HepG2 (cell line): ENCODE measurements at regions not wholly inside any gene's neighbourhood (a gene's known extent, or its start where the extent isn't known, plus 50 kb on each side); places are given as distances from the start of the nearest gene placed in this dataset.

Experiments used
- ATM ChIP-seq: fragments of 450-650 bp; IDR thresholded peaks from 2 replicates; pipeline ENCODE4 v1.7.1; 2017; ENCODE audit warnings: mild to moderate bottlenecking, borderline replicate concordance
- FOXP4 ChIP-seq: sonication (generic); formaldehyde crosslinking; IDR thresholded peaks from 2 replicates; pipeline ENCODE4 v1.4.0; 2020; ENCODE audit warnings: missing genetic modification reagents
- HNF4G ChIP-seq, 2 experiments: sonication (generic) in 1 of 2; formaldehyde crosslinking in 1 of 2; IDR thresholded peaks; 2 replicates each; pipeline versions ENCODE4 v1.4.0 to v1.6.1; 2011 to 2020; ENCODE audit warnings: borderline replicate concordance in 2 of 2, low read depth in 2 of 2, mild to moderate bottlenecking in 2 of 2, low read length in 1 of 2, missing genetic modification reagents in 1 of 2, moderate library complexity in 1 of 2
- LCORL ChIP-seq, 2 experiments: fragments of 450-650 bp in 1 of 2; sonication (generic) in 1 of 2; formaldehyde crosslinking in 1 of 2; IDR thresholded peaks; 2 replicates each; pipeline versions ENCODE4 v1.5.0 to v1.6.1; 2017 to 2020; ENCODE audit warnings: antibody characterized with exemption in 1 of 2, missing genetic modification reagents in 1 of 2
- PHB2 ChIP-seq: fragments of 450-650 bp; IDR thresholded peaks from 2 replicates; pipeline ENCODE4 v1.6.1; 2018; ENCODE audit not compliant: partially characterized antibody
- SOX13 ChIP-seq, 3 experiments: fragments of 450-650 bp in 1 of 3; sonication (generic) in 1 of 3; formaldehyde crosslinking in 1 of 3; IDR thresholded peaks in 2 of 3; conservative IDR thresholded peaks in 1 of 3; 2 replicates each; pipeline versions ENCODE4 v1.5.0 to v1.6.1; 2016 to 2020; ENCODE audit warnings: antibody characterized with exemption in 1 of 3, mild to moderate bottlenecking in 1 of 3, missing compliant biosample characterization in 1 of 3, missing genetic modification reagents in 1 of 3, moderate library complexity in 1 of 3
- SOX6 ChIP-seq, 2 experiments: fragments of 450-650 bp in 1 of 2; sonication (generic) in 1 of 2; formaldehyde crosslinking in 1 of 2; IDR thresholded peaks; 2 replicates each; pipeline versions ENCODE4 v1.4.0 to v1.6.1; 2017 to 2020; ENCODE audit warnings: antibody characterized with exemption in 1 of 2, mild to moderate bottlenecking in 1 of 2, missing genetic modification reagents in 1 of 2
- TAF15 ChIP-seq: fragments of 200-400 bp; formaldehyde crosslinking; IDR thresholded peaks from one replicate; pipeline ENCODE4 v1.6.1; 2018; ENCODE audit warnings: mild to moderate bottlenecking, low read depth, low read length; ENCODE audit not compliant: poor library complexity, severe bottlenecking
- ZNF280B ChIP-seq: sonication (generic); formaldehyde crosslinking; IDR thresholded peaks from 2 replicates; pipeline ENCODE4 v1.5.0; 2020; ENCODE audit warnings: missing genetic modification reagents, mild to moderate bottlenecking, borderline replicate concordance
- ZNF567 ChIP-seq: sonication (generic); formaldehyde crosslinking; IDR thresholded peaks from 2 replicates; pipeline ENCODE4 v1.8.1; 2023; ENCODE audit warnings: mild to moderate bottlenecking, missing genetic modification reagents, borderline replicate concordance
- ZNF709 ChIP-seq: sonication (generic); formaldehyde crosslinking; IDR thresholded peaks from 2 replicates; pipeline ENCODE4 v1.5.0; 2020; ENCODE audit warnings: mild to moderate bottlenecking, missing genetic modification reagents
- TF ChIP-seq, protein P1 (sequence below): sonication (generic); formaldehyde crosslinking; IDR thresholded peaks from 2 replicates; pipeline ENCODE4; 2020; ENCODE audit warnings: missing genetic modification reagents, mild to moderate bottlenecking, borderline replicate concordance
- TF ChIP-seq, protein P2 (sequence below): sonication (generic); formaldehyde crosslinking; IDR thresholded peaks from 2 replicates; pipeline ENCODE4 v1.4.0; 2020; ENCODE audit warnings: low read depth, mild to moderate bottlenecking, missing genetic modification reagents
- TF ChIP-seq, protein P3 (sequence below): sonication (generic); formaldehyde crosslinking; conservative IDR thresholded peaks from 2 replicates; pipeline ENCODE4 v1.4.0; 2020; ENCODE audit warnings: missing genetic modification reagents
- TF ChIP-seq, protein P4 (sequence below): sonication (generic); formaldehyde crosslinking; IDR thresholded peaks from 2 replicates; pipeline ENCODE4 v1.4.0; 2020; ENCODE audit warnings: missing genetic modification reagents

DNA sequence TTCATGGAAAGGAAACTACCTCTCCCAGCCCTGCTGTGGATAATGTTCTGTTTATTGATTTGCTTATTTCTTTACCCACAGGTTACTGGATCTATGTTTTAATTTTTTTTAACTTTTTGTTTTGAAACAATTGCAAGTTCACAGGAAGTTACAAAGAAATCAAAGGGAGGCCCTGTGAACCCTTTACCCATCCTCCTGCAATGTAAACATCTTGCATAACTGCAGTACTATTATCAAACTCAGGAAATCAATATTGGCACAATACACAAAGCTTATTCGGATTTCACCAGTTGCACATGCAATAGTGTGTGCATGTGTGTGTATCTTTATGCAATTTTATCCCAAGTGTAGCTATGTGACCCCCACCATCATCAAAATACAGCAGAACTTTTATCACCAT lies 398.0 kb downstream of the BTBD3 start (continued):
- TF ChIP-seq, protein P1, sequence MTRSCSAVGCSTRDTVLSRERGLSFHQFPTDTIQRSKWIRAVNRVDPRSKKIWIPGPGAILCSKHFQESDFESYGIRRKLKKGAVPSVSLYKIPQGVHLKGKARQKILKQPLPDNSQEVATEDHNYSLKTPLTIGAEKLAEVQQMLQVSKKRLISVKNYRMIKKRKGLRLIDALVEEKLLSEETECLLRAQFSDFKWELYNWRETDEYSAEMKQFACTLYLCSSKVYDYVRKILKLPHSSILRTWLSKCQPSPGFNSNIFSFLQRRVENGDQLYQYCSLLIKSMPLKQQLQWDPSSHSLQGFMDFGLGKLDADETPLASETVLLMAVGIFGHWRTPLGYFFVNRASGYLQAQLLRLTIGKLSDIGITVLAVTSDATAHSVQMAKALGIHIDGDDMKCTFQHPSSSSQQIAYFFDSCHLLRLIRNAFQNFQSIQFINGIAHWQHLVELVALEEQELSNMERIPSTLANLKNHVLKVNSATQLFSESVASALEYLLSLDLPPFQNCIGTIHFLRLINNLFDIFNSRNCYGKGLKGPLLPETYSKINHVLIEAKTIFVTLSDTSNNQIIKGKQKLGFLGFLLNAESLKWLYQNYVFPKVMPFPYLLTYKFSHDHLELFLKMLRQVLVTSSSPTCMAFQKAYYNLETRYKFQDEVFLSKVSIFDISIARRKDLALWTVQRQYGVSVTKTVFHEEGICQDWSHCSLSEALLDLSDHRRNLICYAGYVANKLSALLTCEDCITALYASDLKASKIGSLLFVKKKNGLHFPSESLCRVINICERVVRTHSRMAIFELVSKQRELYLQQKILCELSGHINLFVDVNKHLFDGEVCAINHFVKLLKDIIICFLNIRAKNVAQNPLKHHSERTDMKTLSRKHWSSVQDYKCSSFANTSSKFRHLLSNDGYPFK (CRISPR knock-in tag): no peak
- TF ChIP-seq PHB2 (no peak), ZNF709 (CRISPR knock-in tag) (no peak), SOX13 (IDR thresholded peaks at IDR 0.05) (no peak), SOX13 (CRISPR knock-in tag; conservative IDR thresholded peaks at IDR 0.05 in 1 of 2, IDR thresholded peaks at IDR 0.05 in 1 of 2) (peak in 1 of 2 experiments; percentile 90; a peak in 2 of 4 replicates), LCORL (IDR thresholded peaks at IDR 0.05) (no peak), LCORL (CRISPR knock-in tag; IDR thresholded peaks at IDR 0.05) (no peak), FOXP4 (0 out of 2 replicates have a peak, but pooled peaks have one; percentile 18), HNF4G (IDR thresholded peaks at IDR 0.05; ENCODE audit: borderline replicate concordance, low read depth, low read length) (no peak), HNF4G (CRISPR knock-in tag; IDR thresholded peaks at IDR 0.05; ENCODE audit: borderline replicate concordance, low read depth) (no peak), SOX6 (IDR thresholded peaks at IDR 0.05) (no peak), SOX6 (CRISPR knock-in tag; IDR thresholded peaks at IDR 0.05) (peak; percentile 80), ZNF567 (CRISPR knock-in tag) (no peak), ATM (no peak), TAF15 (no peak), ZNF280B (CRISPR knock-in tag) (no peak)
- TF ChIP-seq, protein P2, sequence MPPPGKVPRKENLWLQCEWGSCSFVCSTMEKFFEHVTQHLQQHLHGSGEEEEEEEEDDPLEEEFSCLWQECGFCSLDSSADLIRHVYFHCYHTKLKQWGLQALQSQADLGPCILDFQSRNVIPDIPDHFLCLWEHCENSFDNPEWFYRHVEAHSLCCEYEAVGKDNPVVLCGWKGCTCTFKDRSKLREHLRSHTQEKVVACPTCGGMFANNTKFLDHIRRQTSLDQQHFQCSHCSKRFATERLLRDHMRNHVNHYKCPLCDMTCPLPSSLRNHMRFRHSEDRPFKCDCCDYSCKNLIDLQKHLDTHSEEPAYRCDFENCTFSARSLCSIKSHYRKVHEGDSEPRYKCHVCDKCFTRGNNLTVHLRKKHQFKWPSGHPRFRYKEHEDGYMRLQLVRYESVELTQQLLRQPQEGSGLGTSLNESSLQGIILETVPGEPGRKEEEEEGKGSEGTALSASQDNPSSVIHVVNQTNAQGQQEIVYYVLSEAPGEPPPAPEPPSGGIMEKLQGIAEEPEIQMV: no peak
- TF ChIP-seq, protein P3, sequence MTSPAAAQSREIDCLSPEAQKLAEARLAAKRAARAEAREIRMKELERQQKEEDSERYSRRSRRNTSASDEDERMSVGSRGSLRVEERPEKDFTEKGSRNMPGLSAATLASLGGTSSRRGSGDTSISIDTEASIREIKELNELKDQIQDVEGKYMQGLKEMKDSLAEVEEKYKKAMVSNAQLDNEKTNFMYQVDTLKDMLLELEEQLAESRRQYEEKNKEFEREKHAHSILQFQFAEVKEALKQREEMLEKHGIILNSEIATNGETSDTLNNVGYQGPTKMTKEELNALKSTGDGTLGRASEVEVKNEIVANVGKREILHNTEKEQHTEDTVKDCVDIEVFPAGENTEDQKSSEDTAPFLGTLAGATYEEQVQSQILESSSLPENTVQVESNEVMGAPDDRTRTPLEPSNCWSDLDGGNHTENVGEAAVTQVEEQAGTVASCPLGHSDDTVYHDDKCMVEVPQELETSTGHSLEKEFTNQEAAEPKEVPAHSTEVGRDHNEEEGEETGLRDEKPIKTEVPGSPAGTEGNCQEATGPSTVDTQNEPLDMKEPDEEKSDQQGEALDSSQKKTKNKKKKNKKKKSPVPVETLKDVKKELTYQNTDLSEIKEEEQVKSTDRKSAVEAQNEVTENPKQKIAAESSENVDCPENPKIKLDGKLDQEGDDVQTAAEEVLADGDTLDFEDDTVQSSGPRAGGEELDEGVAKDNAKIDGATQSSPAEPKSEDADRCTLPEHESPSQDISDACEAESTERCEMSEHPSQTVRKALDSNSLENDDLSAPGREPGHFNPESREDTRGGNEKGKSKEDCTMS (CRISPR knock-in tag): no peak
- TF ChIP-seq, protein P4, sequence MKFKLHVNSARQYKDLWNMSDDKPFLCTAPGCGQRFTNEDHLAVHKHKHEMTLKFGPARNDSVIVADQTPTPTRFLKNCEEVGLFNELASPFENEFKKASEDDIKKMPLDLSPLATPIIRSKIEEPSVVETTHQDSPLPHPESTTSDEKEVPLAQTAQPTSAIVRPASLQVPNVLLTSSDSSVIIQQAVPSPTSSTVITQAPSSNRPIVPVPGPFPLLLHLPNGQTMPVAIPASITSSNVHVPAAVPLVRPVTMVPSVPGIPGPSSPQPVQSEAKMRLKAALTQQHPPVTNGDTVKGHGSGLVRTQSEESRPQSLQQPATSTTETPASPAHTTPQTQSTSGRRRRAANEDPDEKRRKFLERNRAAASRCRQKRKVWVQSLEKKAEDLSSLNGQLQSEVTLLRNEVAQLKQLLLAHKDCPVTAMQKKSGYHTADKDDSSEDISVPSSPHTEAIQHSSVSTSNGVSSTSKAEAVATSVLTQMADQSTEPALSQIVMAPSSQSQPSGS (CRISPR knock-in tag): no peak
